PC-9 (cell line): ENCODE measurements at regions not wholly inside any gene's neighbourhood (a gene's known extent, or its start where the extent isn't known, plus 50 kb on each side); places are given as distances from the start of the nearest gene placed in this dataset.

Source experiments
- BruUV-seq: library from RNA; stranded (reverse); fragments of 400-500 nt; replicated peaks from 2 replicates; lab custom pipeline; 2021; lab: Mats Ljungman, UMichigan
- CTCF ChIA-PET: fragments of 300-600 bp; sonication (Branson Sonifier 250); formaldehyde crosslinking; loops from one replicate; lab custom pipeline; 2022; ENCODE audit warnings: antibody characterized with exemption; lab: Charles Lee
- POLR2A ChIA-PET: fragments of 300-600 bp; sonication (Branson Sonifier 250); formaldehyde crosslinking; loops from one replicate; lab custom pipeline; 2022; ENCODE audit warnings: antibody characterized with exemption; ENCODE audit not compliant: unreplicated experiment; lab: Charles Lee
- DNase-seq, 2 experiments: peaks; one replicate each; pipeline versions ENCODE4 v3.0.0 to v3.0.0-alpha.2; 2015 to 2022; ENCODE audit warnings: mixed read lengths in 1 of 2
- H2AFZ ChIP-seq: fragments of 200-600 bp; sonication (generic); 2 replicates; pipeline ENCODE4 v1.8.1; 2017; ENCODE audit warnings: antibody characterized with exemption
- H3F3A ChIP-seq: fragments of 200-600 bp; sonication (generic); 2 replicates; pipeline ENCODE4 v1.8.1; 2017; ENCODE audit warnings: antibody characterized with exemption, mild to moderate bottlenecking, low read depth; ENCODE audit not compliant: insufficient read depth
- H3K27ac ChIP-seq: fragments of 200-600 bp; sonication (generic); 2 replicates; pipeline ENCODE4 v1.6.1; 2016; ENCODE audit warnings: mixed run types
- H3K27me3 ChIP-seq: fragments of 200-600 bp; sonication (generic); 2 replicates; pipeline ENCODE4 v1.6.1; 2016; ENCODE audit warnings: low read depth, mixed run types; ENCODE audit not compliant: insufficient read depth
- H3K36me3 ChIP-seq: fragments of 200-600 bp; sonication (generic); 2 replicates; pipeline ENCODE4 v1.6.1; 2016; ENCODE audit warnings: low read depth, mixed run types
- H3K4me1 ChIP-seq: fragments of 200-600 bp; sonication (generic); replicated peaks from 2 replicates; pipeline ENCODE4 v1.6.1; 2016; ENCODE audit warnings: mixed run types; ENCODE audit not compliant: insufficient read depth
- H3K4me2 ChIP-seq: fragments of 200-600 bp; sonication (generic); 2 replicates; pipeline ENCODE4 v1.6.1; 2017; ENCODE audit warnings: mixed run types
- H3K4me3 ChIP-seq: fragments of 200-600 bp; sonication (generic); 2 replicates; pipeline ENCODE4 v1.6.1; 2016; ENCODE audit warnings: mixed run types
- H3K79me2 ChIP-seq: fragments of 200-600 bp; sonication (generic); 2 replicates; pipeline ENCODE4 v1.6.1; 2017; ENCODE audit warnings: low read depth, mixed run types
- H3K9me2 ChIP-seq: fragments of 200-600 bp; sonication (generic); 2 replicates; pipeline ENCODE4 v1.8.1; 2017; ENCODE audit warnings: mild to moderate bottlenecking; ENCODE audit not compliant: insufficient read depth
- H3K9me3 ChIP-seq: fragments of 200-600 bp; sonication (generic); 2 replicates; pipeline ENCODE4 v1.8.1; 2016; ENCODE audit warnings: low read depth; ENCODE audit not compliant: insufficient read depth
- H4K20me1 ChIP-seq: fragments of 200-600 bp; sonication (generic); 2 replicates; pipeline ENCODE4 v1.8.1; 2017; ENCODE audit not compliant: insufficient read depth
- CTCF ChIP-seq: fragments of 200-600 bp; sonication (generic); conservative IDR thresholded peaks from 2 replicates; pipeline ENCODE4 v1.6.1; 2017; ENCODE audit warnings: mixed run types, antibody characterized with exemption, mild to moderate bottlenecking, moderate library complexity
- EZH2 ChIP-seq: fragments of 200-600 bp; sonication (generic); IDR thresholded peaks from 2 replicates; pipeline ENCODE4 v1.8.0; 2017; ENCODE audit warnings: antibody characterized with exemption, low read depth
- intact Hi-C: fragments of 100-400 bp; cut with micrococcal nuclease; formaldehyde crosslinking; loops from one replicate; pipeline ENCODE4 v1.10.0; 2022; ENCODE audit not compliant: unreplicated experiment

GRCh38 chr10:62573929-62574328, 199.8 kb downstream of the ZNF365 start:
- TF ChIP-seq EZH2 = no peak
- TF ChIP-seq CTCF = no peak
- ChIA-PET POLR2A (no interaction called here), CTCF (no interaction called here)
- Histone ChIP-seq H3K4me2 (no peak overlapping the region), H3K9me2 (no peaks in the 10 kb centered on the region), H2AFZ (no peak overlapping the region), H3K36me3 (no peaks in the 10 kb centered on the region), H3F3A (no peaks in the 10 kb centered on the region), H3K79me2 (no peaks in the 10 kb centered on the region), H3K4me1 (no peaks in the 10 kb centered on the region), H3K9me3 (no peaks in the 10 kb centered on the region), H4K20me1 (no peaks in the 10 kb centered on the region), H3K4me3 (no peak overlapping the region), H3K27ac (no peak overlapping the region), H3K27me3 (peaks cover 2% of the 10 kb centered on the region; the same call in 1 of the 2 replicates)
- no peak for DNase-seq
- BruUV-seq = no TSS peak
- intact Hi-C loops = no loop called here

- H3K36me3 ChIP-seq = no peaks in the 10 kb centered on the region
- H3K4me3 ChIP-seq = no peak overlapping the region
- H4K20me1 ChIP-seq = no peaks in the 10 kb centered on the region
- CTCF ChIA-PET = no interaction called here
- no peaks in the 10 kb centered on the region for H3K4me1 ChIP-seq
- peaks cover 2% of the 10 kb centered on the region; the same call in 1 of the 2 replicates for H3K27me3 ChIP-seq
- intact Hi-C loops = no loop called here
- H3K9me2 ChIP-seq = no peaks in the 10 kb centered on the region; the same call in 1 of the 2 replicates
- no peaks in the 10 kb centered on the region for H3F3A ChIP-seq
- no peaks in the 10 kb centered on the region for H3K79me2 ChIP-seq
- no TSS peak for BruUV-seq
- DNase-seq = no peak
- no peak overlapping the region for H3K27ac ChIP-seq
- no peak for TF ChIP-seq CTCF
- TF ChIP-seq EZH2 = no peak
- no peaks in the 10 kb centered on the region for H3K9me3 ChIP-seq
- no peak overlapping the region for H2AFZ ChIP-seq
- no peak overlapping the region for H3K4me2 ChIP-seq
- POLR2A ChIA-PET = no interaction called here
These were observed 202.9 kb downstream of the ZNF365 start for GRCh38 chr10:62577076-62577475.

- intact Hi-C loops = no loop called here
- Histone ChIP-seq H3K27ac (no peak overlapping the region), H3K27me3 (peaks cover 2% of the 10 kb centered on the region; the same call in 1 of the 2 replicates), H3K9me2 (no peaks in the 10 kb centered on the region; the same call in 1 of the 2 replicates), H3K4me2 (no peak overlapping the region), H3K79me2 (no peaks in the 10 kb centered on the region), H3K9me3 (no peaks in the 10 kb centered on the region), H4K20me1 (no peaks in the 10 kb centered on the region), H2AFZ (no peak overlapping the region), H3K36me3 (no peaks in the 10 kb centered on the region), H3K4me3 (no peak overlapping the region), H3F3A (no peaks in the 10 kb centered on the region), H3K4me1 (no peaks in the 10 kb centered on the region)
- TF ChIP-seq CTCF (no peak), EZH2 (no peak)
- ChIA-PET POLR2A (no interaction called here), CTCF (no interaction called here)
- no TSS peak for BruUV-seq
- no peak for DNase-seq
These were observed 203.6 kb downstream of the ZNF365 start for GRCh38 chr10:62577666-62578291.
